Endodermal cell (in vitro differentiated cells): ENCODE measurements at regions not wholly inside any gene's neighbourhood (a gene's known extent, or its start where the extent isn't known, plus 50 kb on each side); places are given as distances from the start of the nearest gene placed in this dataset.
"Not testable (repeated sequence)": the region's sequence is repeated elsewhere in the genome, so short reads cannot be mapped to it uniquely, and the experiment has no call there.

ENCODE experiments used
- DNase-seq: peaks from one replicate; pipeline ENCODE4 v3.0.0-alpha.2; 2017
- H3K27ac ChIP-seq: 2 replicates; pipeline ENCODE4 v1.5.1; 2013; ENCODE audit warnings: mild to moderate bottlenecking, low read depth, low read length, moderate library complexity
- H3K27me3 ChIP-seq: 2 replicates; pipeline ENCODE4 v1.6.1; 2013; ENCODE audit warnings: mild to moderate bottlenecking, low read length, moderate library complexity; ENCODE audit not compliant: insufficient read depth, control insufficient read depth, poor library complexity, severe bottlenecking
- H3K36me3 ChIP-seq: 2 replicates; pipeline ENCODE4 v1.7.0; 2013; ENCODE audit warnings: mild to moderate bottlenecking, low read length, moderate library complexity; ENCODE audit not compliant: control insufficient read depth, insufficient read depth
- H3K4me1 ChIP-seq: one replicate; pipeline ENCODE4 v1.7.0; 2013; ENCODE audit warnings: low read length; ENCODE audit not compliant: control insufficient read depth, insufficient read depth
- H3K4me3 ChIP-seq: 2 replicates; pipeline ENCODE4 v1.5.1; 2013; ENCODE audit warnings: mild to moderate bottlenecking, low read length, moderate library complexity
- H3K9ac ChIP-seq: 2 replicates; pipeline ENCODE4 v1.6.1; 2013; ENCODE audit warnings: mild to moderate bottlenecking, low read length, moderate library complexity; ENCODE audit not compliant: poor library complexity, severe bottlenecking; ENCODE audit errors: extremely low read depth
- H3K9me3 ChIP-seq: 2 replicates; pipeline ENCODE4 v1.6.1; 2013; ENCODE audit warnings: mild to moderate bottlenecking, low read length, moderate library complexity; ENCODE audit not compliant: control insufficient read depth
- H3K27ac Mint-ChIP-seq: 2 replicates; pipeline ENCODE4 v1.8.0; 2020; ENCODE audit warnings: mixed read lengths
- H3K27me3 Mint-ChIP-seq: 2 replicates; pipeline ENCODE4 v1.8.0; 2021; ENCODE audit warnings: mild to moderate bottlenecking, mixed read lengths; ENCODE audit not compliant: insufficient read depth
- H3K36me3 Mint-ChIP-seq: 2 replicates; pipeline ENCODE4 v1.8.0; 2020; ENCODE audit warnings: low read depth, mixed read lengths
- H3K4me1 Mint-ChIP-seq: 2 replicates; pipeline ENCODE4 v1.8.0; 2020; ENCODE audit warnings: mixed read lengths
- H3K4me3 Mint-ChIP-seq: 2 replicates; pipeline ENCODE4 v1.8.0; 2020; ENCODE audit warnings: mild to moderate bottlenecking, moderate library complexity, mixed read lengths
- H3K9me3 Mint-ChIP-seq: 2 replicates; pipeline ENCODE4 v1.8.0; 2020; ENCODE audit warnings: mild to moderate bottlenecking, mixed read lengths
- CTCF ChIP-seq: fragments of 200-600 bp; sonication (generic); conservative IDR thresholded peaks from 2 replicates; pipeline ENCODE4 v1.5.0; 2021; ENCODE audit warnings: antibody characterized with exemption, mild to moderate bottlenecking
- WGBS, 2 experiments: methylation state at CpG; one replicate each; pipeline versions ENCODE4 v1.1.5 to v1.1.7; 2013; ENCODE audit warnings: missing lambda C conversion rate in 2 of 2, mixed read lengths in 1 of 2; ENCODE audit not compliant: insufficient coverage in 1 of 2, insufficient read length in 1 of 2; 5-methylcytosine and 5-hydroxymethylcytosine counted together

GRCh38 chr12:89824822-89825221 is 116.2 kb upstream of the ATP2B1 start:
- no peak for TF ChIP-seq CTCF
- Mint-ChIP-seq H3K36me3 (no peaks in the 10 kb centered on the region), H3K4me3 (no peak overlapping the region), H3K4me1 (peaks cover 40% of the 10 kb centered on the region), H3K27me3 (no peaks in the 10 kb centered on the region), H3K9me3 (peaks cover 5% of the 10 kb centered on the region), H3K27ac (no peak overlapping the region)
- H3K9ac ChIP-seq, result no peak overlapping the region
- DNase-seq, result no peak
- H3K4me1 ChIP-seq, result peaks cover 10% of the 10 kb centered on the region
- H3K27me3 ChIP-seq, result no peaks in the 10 kb centered on the region
- peaks cover 5% of the 10 kb centered on the region for H3K9me3 ChIP-seq
- H3K36me3 ChIP-seq, result no peaks in the 10 kb centered on the region
- WGBS, 2 experiments, result 60 to 83% methylated on average over 1 of the region's 2 CpGs
- H3K27ac ChIP-seq, result no peak overlapping the region
- no peak overlapping the region for H3K4me3 ChIP-seq

GRCh38 chr12:89822992-89823391 is 114.4 kb upstream of the ATP2B1 start:
- not testable (repeated sequence) for H3K27ac Mint-ChIP-seq, DNase-seq, H3K4me1 ChIP-seq, H3K9ac ChIP-seq, H3K27me3 Mint-ChIP-seq, H3K27me3 ChIP-seq, H3K9me3 Mint-ChIP-seq, H3K36me3 Mint-ChIP-seq, H3K9me3 ChIP-seq, H3K4me3 Mint-ChIP-seq, H3K36me3 ChIP-seq, H3K27ac ChIP-seq, H3K4me3 ChIP-seq
- peaks cover 26% of the 10 kb centered on the region for H3K4me1 Mint-ChIP-seq
- 95 to 99% methylated on average over 4 to 6 of the region's 6 CpGs for WGBS, 2 experiments

GRCh38 chr12:89821896-89822295 is 113.3 kb upstream of the ATP2B1 start:
- TF ChIP-seq CTCF, result no peak
- peaks cover 15% of the 10 kb centered on the region for H3K4me1 Mint-ChIP-seq

GRCh38 chr12:89817501-89818226 is 109.0 kb upstream of the ATP2B1 start:
- H3K4me1 ChIP-seq, result no peaks in the 10 kb centered on the region
- no peak overlapping the region for H3K4me3 ChIP-seq
- no peaks in the 10 kb centered on the region for H3K36me3 ChIP-seq
- no peak for DNase-seq
- no peak overlapping the region for H3K27ac Mint-ChIP-seq
- no peaks in the 10 kb centered on the region for H3K36me3 Mint-ChIP-seq
- no peaks in the 10 kb centered on the region for H3K27me3 ChIP-seq
- no peak for TF ChIP-seq CTCF
- 86% methylated on average over 1 of the region's 2 CpGs; no CpG with 5 or more reads in 1 of the 2 experiments for WGBS, 2 experiments
- H3K4me3 Mint-ChIP-seq, result no peak overlapping the region
- H3K27me3 Mint-ChIP-seq, result no peaks in the 10 kb centered on the region
- H3K9me3 ChIP-seq, result peaks cover 4% of the 10 kb centered on the region
- H3K4me1 Mint-ChIP-seq, result no peaks in the 10 kb centered on the region
- H3K9me3 Mint-ChIP-seq, result peaks cover 3% of the 10 kb centered on the region
- no peak overlapping the region for H3K9ac ChIP-seq
- H3K27ac ChIP-seq, result no peak overlapping the region

More at GRCh38 chr12:89821896-89822295, 113.3 kb upstream of the ATP2B1 start:
- Histone ChIP-seq H3K4me1 (peaks cover 8% of the 10 kb centered on the region), H3K9ac (no peak overlapping the region), H3K27ac (no peak overlapping the region), H3K4me3 (no peak overlapping the region), H3K27me3 (no peaks in the 10 kb centered on the region), H3K36me3 (no peaks in the 10 kb centered on the region), H3K9me3 (peaks cover 5% of the 10 kb centered on the region)
- Mint-ChIP-seq H3K27me3 (no peaks in the 10 kb centered on the region), H3K9me3 (peaks cover 5% of the 10 kb centered on the region), H3K36me3 (no peaks in the 10 kb centered on the region), H3K4me3 (no peak overlapping the region), H3K27ac (no peak overlapping the region)
- DNase-seq, result no peak
